Stomach (tissue), 8 donors: ENCODE measurements at regions not wholly inside any gene's neighbourhood (a gene's known extent, or its start where the extent isn't known, plus 50 kb on each side); places are given as distances from the start of the nearest gene placed in this dataset.
"Not testable (repeated sequence)": the region's sequence is repeated elsewhere in the genome, so short reads cannot be mapped to it uniquely, and the experiment has no call there.

Experiments
- DNase-seq, 2 donors: peaks; one replicate each; pipeline versions ENCODE4 v3.0.0 to v3.0.0-alpha.2; 2013 to 2019
- H3K27ac ChIP-seq, 5 donors: fragments of 200-600 bp in 4 of 5; sonication (generic) in 4 of 5; one replicate each; pipeline ENCODE4 v1.5.1; 2013 to 2019; ENCODE audit warnings: mild to moderate bottlenecking in 1 of 5, moderate library complexity in 1 of 5
- H3K27me3 ChIP-seq, 3 donors: fragments of 200-600 bp; sonication (generic); one replicate each; pipeline ENCODE4 v1.5.1; 2017 to 2019; ENCODE audit warnings: mixed run types in 1 of 3
- H3K36me3 ChIP-seq, 4 donors: fragments of 200-600 bp; sonication (generic); 1 replicate in 3 of 4; 2 replicates in 1 of 4; pipeline ENCODE4 v1.5.1; 2016 to 2019
- H3K4me1 ChIP-seq, 4 donors: fragments of 200-600 bp; sonication (generic); one replicate each; pipeline ENCODE4 v1.5.1; 2016 to 2019
- H3K4me3 ChIP-seq, 4 donors: fragments of 200-600 bp; sonication (generic) in 3 of 4; one replicate each; pipeline ENCODE4 v1.5.1; 2016 to 2019; ENCODE audit warnings: mild to moderate bottlenecking in 1 of 4
- H3K9me3 ChIP-seq, 4 donors: fragments of 200-600 bp; sonication (generic); one replicate each; pipeline ENCODE4 v1.5.1; 2016 to 2019
- CTCF ChIP-seq, 7 experiments: fragments of 450-650 bp in 4 of 7; fragments of 200-600 bp in 3 of 7; sonication (generic) in 3 of 7; IDR thresholded peaks; one replicate each; pipeline ENCODE4 v1.5.1; 2016 to 2019; ENCODE audit warnings: antibody characterized with exemption in 7 of 7, control low read depth in 2 of 7, mild to moderate bottlenecking in 1 of 7
- EP300 ChIP-seq: sonication (generic); formaldehyde crosslinking; IDR thresholded peaks from one replicate; pipeline ENCODE4 v1.6.1; 2017; ENCODE audit warnings: antibody characterized with exemption
- POLR2A ChIP-seq, 4 donors: fragments of 450-650 bp; IDR thresholded peaks; one replicate each; pipeline ENCODE4 v1.6.1; 2016; ENCODE audit warnings: antibody characterized with exemption in 4 of 4, control low read depth in 2 of 4, mild to moderate bottlenecking in 1 of 4, moderate library complexity in 1 of 4
- POLR2AphosphoS5 ChIP-seq, 3 donors: sonication (generic); formaldehyde crosslinking; IDR thresholded peaks; one replicate each; pipeline ENCODE4 v1.6.1; 2016; ENCODE audit warnings: antibody characterized with exemption in 3 of 3
- WGBS, 5 donors: extraction: QIAGEN DNeasy Blood & Tissue Kit in 3 of 5; methylation state at CpG; one replicate each; pipeline versions ENCODE4 v1.1.5 to v1.1.7; 2013 to 2018; 5-methylcytosine and 5-hydroxymethylcytosine counted together
- intact Hi-C: fragments of 100-400 bp; cut with DNase I; formaldehyde crosslinking; loops from one replicate; pipeline ENCODE4 v1.15.1; 2023; ENCODE audit warnings: low total_unique reads
- donor health status: healthy with polysubstance abuse.
- donor health status: Bipolar disorder and iron deficiency.
- donor health status: healthy.

- no peaks in the 10 kb centered on the region for H3K27me3 ChIP-seq
- WGBS, 5 donors = 55 to 60% (median 59%) methylated on average over 4 of the region's 4 CpGs
- intact Hi-C loops = no loop called here
- H3K4me3 ChIP-seq = no peak overlapping the region
- H3K36me3 ChIP-seq = no peaks in the 10 kb centered on the region
- H3K9me3 ChIP-seq = peaks cover 0 to 5% (median 0%) of the 10 kb centered on the region in 4 donors
- no peak for TF ChIP-seq CTCF (IDR thresholded peaks at IDR 0.05)
- no peak for TF ChIP-seq POLR2A (IDR thresholded peaks at IDR 0.05)
- no peak for TF ChIP-seq EP300
- no peak for TF ChIP-seq POLR2AphosphoS5 (IDR thresholded peaks at IDR 0.05)
- DNase-seq = peak in 1 of 2 donors; percentile 19
- peaks cover 0 to 12% (median 0%) of the 10 kb centered on the region in 4 donors for H3K4me1 ChIP-seq
- H3K27ac ChIP-seq = no peak overlapping the region
Observed at GRCh38 chr4:165814256-165815020, 58.6 kb upstream of the TLL1 start.

- WGBS, 5 donors = 81 to 92% (median 88%) methylated on average over 6 of the region's 6 CpGs
- H3K36me3 ChIP-seq, DNase-seq, intact Hi-C loops, H3K9me3 ChIP-seq, H3K27me3 ChIP-seq, H3K4me3 ChIP-seq, H3K4me1 ChIP-seq, H3K27ac ChIP-seq: not testable (repeated sequence)
Observed at GRCh38 chr4:165819126-165819525, 53.9 kb upstream of the TLL1 start.
